Upper lobe of left lung (tissue), 6 donors: ENCODE measurements at regions not wholly inside any gene's neighbourhood (a gene's known extent, or its start where the extent isn't known, plus 50 kb on each side); places are given as distances from the start of the nearest gene placed in this dataset.
A peak's percentile ranks its signal among the peaks of the same experiment; 100 is the strongest.

ENCODE experiments used
- ATAC-seq, 2 donors: fragments of 200-7000 bp; cut with Tn5 transposase; one replicate each; pipeline ENCODE4 v1.9.1; 2022; ENCODE audit warnings: mild to moderate bottlenecking in 2 of 2, moderate library complexity in 2 of 2; ENCODE audit not compliant: low FRiP score in 2 of 2
- DNase-seq, 2 donors: peaks; one replicate each; pipeline ENCODE4 v3.0.0-alpha.2; 2019 to 2020
- H3K27ac ChIP-seq, 4 donors: fragments of 200-600 bp; sonication (generic); one replicate each; pipeline ENCODE4 v1.5.1; 2016 to 2019
- H3K27me3 ChIP-seq, 4 donors: fragments of 200-600 bp; sonication (generic); one replicate each; pipeline ENCODE4 v1.5.1; 2017 to 2019
- H3K36me3 ChIP-seq, 4 donors: fragments of 200-600 bp; sonication (generic); one replicate each; pipeline ENCODE4 v1.5.1; 2016 to 2019
- H3K4me1 ChIP-seq, 4 donors: fragments of 200-600 bp; sonication (generic); one replicate each; pipeline ENCODE4 v1.5.1; 2018 to 2019
- H3K4me3 ChIP-seq, 4 donors: fragments of 200-600 bp; sonication (generic); one replicate each; pipeline ENCODE4 v1.5.1; 2017 to 2019; ENCODE audit warnings: mild to moderate bottlenecking in 2 of 4, moderate library complexity in 1 of 4
- H3K9me3 ChIP-seq, 4 donors: fragments of 200-600 bp; sonication (generic); one replicate each; pipeline ENCODE4 v1.5.1; 2018 to 2019
- CTCF ChIP-seq, 6 experiments: fragments of 450-650 bp in 4 of 6; fragments of 200-600 bp in 2 of 6; sonication (generic) in 2 of 6; IDR thresholded peaks; one replicate each; pipeline ENCODE4 v1.5.1; 2016 to 2019; ENCODE audit warnings: antibody characterized with exemption in 6 of 6
- EP300 ChIP-seq, 4 donors: sonication (generic); formaldehyde crosslinking; IDR thresholded peaks; one replicate each; pipeline ENCODE4 v1.5.1; 2017; ENCODE audit warnings: antibody characterized with exemption in 4 of 4, control low read depth in 2 of 4
- POLR2A ChIP-seq, 4 donors: fragments of 450-650 bp; IDR thresholded peaks; one replicate each; pipeline ENCODE4 v1.5.1; 2016 to 2017; ENCODE audit warnings: antibody characterized with exemption in 4 of 4, mild to moderate bottlenecking in 2 of 4
- POLR2AphosphoS5 ChIP-seq, 2 donors: sonication (generic); formaldehyde crosslinking; IDR thresholded peaks; one replicate each; pipeline ENCODE4 v1.5.1; 2017; ENCODE audit warnings: antibody characterized with exemption in 2 of 2
- WGBS, 2 donors: methylation state at CpG; one replicate each; pipeline ENCODE4 v1.1.5; 2017 to 2018; 5-methylcytosine and 5-hydroxymethylcytosine counted together
- donor health status: DM: no; HTN: no; CAD: no; lungs with moderate emphysema.
- donor health status: DM: no; HTN: yes; CAD: no; lungs with severe emphysema.

- no peaks in the 10 kb centered on the region for H3K27me3 ChIP-seq
- no peaks in the 10 kb centered on the region for H3K36me3 ChIP-seq
- ATAC-seq (no peak), DNase-seq (no peak)
- H3K4me3 ChIP-seq, result no peak overlapping the region
- H3K27ac ChIP-seq, result no peak overlapping the region
- H3K9me3 ChIP-seq, result no peaks in the 10 kb centered on the region
- TF ChIP-seq EP300 (IDR thresholded peaks at IDR 0.05), result no peak
- no peak for TF ChIP-seq POLR2A (IDR thresholded peaks at IDR 0.05)
- no peak for TF ChIP-seq CTCF (IDR thresholded peaks at IDR 0.05)
- TF ChIP-seq POLR2AphosphoS5 (IDR thresholded peaks at IDR 0.05), result no peak
- no peaks in the 10 kb centered on the region for H3K4me1 ChIP-seq
- 84 to 90% methylated on average over 6 of the region's 6 CpGs for WGBS, 2 donors
These were observed 243.1 kb downstream of the FGFR2 start for GRCh38 chr10:121355161-121355560.

GRCh38 chr10:121356183-121356582 is 242.1 kb downstream of the FGFR2 start:
- WGBS, 2 donors, result 66 to 75% methylated on average over 2 of the region's 2 CpGs
- Histone ChIP-seq H3K27ac (no peak overlapping the region), H3K36me3 (no peaks in the 10 kb centered on the region), H3K4me1 (no peaks in the 10 kb centered on the region), H3K9me3 (no peaks in the 10 kb centered on the region), H3K27me3 (no peaks in the 10 kb centered on the region), H3K4me3 (no peak overlapping the region)
- DNase-seq (no peak), ATAC-seq (no peak)
- TF ChIP-seq CTCF (IDR thresholded peaks at IDR 0.05), result no peak

GRCh38 chr10:121357401-121357800 is 240.8 kb downstream of the FGFR2 start:
- Histone ChIP-seq H3K27ac (no peak overlapping the region), H3K4me3 (no peak overlapping the region), H3K9me3 (no peaks in the 10 kb centered on the region), H3K27me3 (no peaks in the 10 kb centered on the region), H3K4me1 (no peaks in the 10 kb centered on the region), H3K36me3 (no peaks in the 10 kb centered on the region)
- 58 to 60% methylated on average over 6 of the region's 6 CpGs for WGBS, 2 donors
- no peak for ATAC-seq
- TF ChIP-seq CTCF (IDR thresholded peaks at IDR 0.05) (no peak), POLR2A (IDR thresholded peaks at IDR 0.05) (no peak), EP300 (IDR thresholded peaks at IDR 0.05) (no peak), POLR2AphosphoS5 (IDR thresholded peaks at IDR 0.05) (no peak)
- no peak for DNase-seq

GRCh38 chr10:121362026-121362425 is 236.2 kb downstream of the FGFR2 start:
- Histone ChIP-seq H3K27me3 (no peaks in the 10 kb centered on the region), H3K4me3 (no peak overlapping the region), H3K4me1 (no peaks in the 10 kb centered on the region), H3K27ac (peak overlapping the region in 3 of 4 donors; percentile 27 to 68 (median 51)), H3K36me3 (no peaks in the 10 kb centered on the region), H3K9me3 (no peaks in the 10 kb centered on the region)
- WGBS, 2 donors, result 70 to 74% methylated on average over 5 of the region's 5 CpGs
- ATAC-seq, result peak; percentile 45 to 86
- TF ChIP-seq POLR2AphosphoS5 (IDR thresholded peaks at IDR 0.05) (peak in 1 of 2 donors; percentile 28), EP300 (IDR thresholded peaks at IDR 0.05) (peak in 1 of 4 donors; percentile 44), CTCF (IDR thresholded peaks at IDR 0.05) (no peak), POLR2A (IDR thresholded peaks at IDR 0.05) (no peak)
- peak in 1 of 2 donors; percentile 80 for DNase-seq

GRCh38 chr10:121365566-121365965 is 232.7 kb downstream of the FGFR2 start:
- no peak overlapping the region for H3K27ac ChIP-seq
- peak in 1 of 2 donors; percentile 63 for DNase-seq
- TF ChIP-seq EP300 (IDR thresholded peaks at IDR 0.05) (no peak), POLR2AphosphoS5 (IDR thresholded peaks at IDR 0.05) (no peak), CTCF (IDR thresholded peaks at IDR 0.05) (no peak), POLR2A (IDR thresholded peaks at IDR 0.05) (no peak)
- H3K4me3 ChIP-seq, result no peak overlapping the region
- ATAC-seq, result no peak
- H3K27me3 ChIP-seq, result no peaks in the 10 kb centered on the region
- H3K36me3 ChIP-seq, result no peaks in the 10 kb centered on the region
- no peaks in the 10 kb centered on the region for H3K9me3 ChIP-seq
- no peaks in the 10 kb centered on the region for H3K4me1 ChIP-seq
- 97% methylated on average over 29 of the region's 29 CpGs; no CpG with 5 or more reads in 1 of the 2 donors for WGBS, 2 donors
